Brain microvascular endothelial cell (primary cell): ENCODE measurements at regions not wholly inside any gene's neighbourhood (a gene's known extent, or its start where the extent isn't known, plus 50 kb on each side); places are given as distances from the start of the nearest gene placed in this dataset.

Experiments
- DNase-seq: peaks from one replicate; pipeline ENCODE4 v3.0.0-alpha.2; 2020
- H3K27ac ChIP-seq: fragments of 250-450 bp; sonication (Bioruptor Pico); 2 replicates; pipeline ENCODE4 v1.5.1; 2020; ENCODE audit warnings: mild to moderate bottlenecking, moderate library complexity
- H3K27me3 ChIP-seq: fragments of 250-450 bp; sonication (Bioruptor Pico); replicated peaks from 2 replicates; pipeline ENCODE4 v1.5.1; 2020; ENCODE audit warnings: mild to moderate bottlenecking
- H3K36me3 ChIP-seq: fragments of 250-450 bp; sonication (Bioruptor Pico); replicated peaks from 2 replicates; pipeline ENCODE4 v1.5.1; 2020; ENCODE audit warnings: mild to moderate bottlenecking
- H3K4me3 ChIP-seq: 2 replicates; pipeline ENCODE4 v1.5.1; 2011; ENCODE audit warnings: low read depth, mild to moderate bottlenecking, control low read depth, low read length, moderate library complexity
- CTCF ChIP-seq: IDR thresholded peaks from 2 replicates; pipeline ENCODE4 v1.5.1; 2011; ENCODE audit warnings: low read depth, mild to moderate bottlenecking, moderate library complexity, low read length, control low read depth, inconsistent platforms; ENCODE audit errors: missing control alignments
- in situ Hi-C: cut with HindIII; loops from 2 replicates; pipeline ENCODE4 v1.10.0; 2017; ENCODE audit warnings: low sequenced_read_pairs, low pct_ligation_motif_present

- no peaks in the 10 kb centered on the region for H3K36me3 ChIP-seq
- in situ Hi-C loops, result no loop called here
- no peak overlapping the region for H3K27ac ChIP-seq
- H3K27me3 ChIP-seq, result no peaks in the 10 kb centered on the region
- no peak for TF ChIP-seq CTCF
- no peak for DNase-seq
- H3K4me3 ChIP-seq, result no peak overlapping the region
Observed at GRCh38 chr14:98296895-98297294, 975.1 kb downstream of the BCL11B start.

DNA sequence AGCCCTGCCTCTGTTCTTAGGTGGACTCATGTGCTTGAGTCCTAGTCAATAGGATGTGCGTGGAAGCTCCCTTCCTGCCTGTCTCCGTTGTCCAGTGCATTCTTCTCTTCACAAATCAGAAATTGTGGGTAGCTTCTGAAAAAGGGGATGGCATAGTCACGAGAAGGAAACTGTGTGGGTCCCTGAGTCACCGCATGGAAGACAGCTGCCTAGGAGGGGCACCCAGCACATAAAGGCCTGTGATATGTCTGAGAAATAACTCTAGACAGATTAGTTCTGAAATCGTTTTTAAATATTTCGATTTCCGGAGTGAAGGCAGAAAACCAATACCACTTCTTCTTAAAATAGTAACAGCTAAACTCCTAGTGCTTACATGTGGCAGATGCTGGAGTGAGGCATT, 974.4 kb downstream of the BCL11B start:
- in situ Hi-C loops, result no loop called here
- Histone ChIP-seq H3K27ac (no peak overlapping the region), H3K27me3 (no peaks in the 10 kb centered on the region), H3K36me3 (no peaks in the 10 kb centered on the region), H3K4me3 (no peak overlapping the region)
- no peak for DNase-seq
- TF ChIP-seq CTCF, result no peak

DNA sequence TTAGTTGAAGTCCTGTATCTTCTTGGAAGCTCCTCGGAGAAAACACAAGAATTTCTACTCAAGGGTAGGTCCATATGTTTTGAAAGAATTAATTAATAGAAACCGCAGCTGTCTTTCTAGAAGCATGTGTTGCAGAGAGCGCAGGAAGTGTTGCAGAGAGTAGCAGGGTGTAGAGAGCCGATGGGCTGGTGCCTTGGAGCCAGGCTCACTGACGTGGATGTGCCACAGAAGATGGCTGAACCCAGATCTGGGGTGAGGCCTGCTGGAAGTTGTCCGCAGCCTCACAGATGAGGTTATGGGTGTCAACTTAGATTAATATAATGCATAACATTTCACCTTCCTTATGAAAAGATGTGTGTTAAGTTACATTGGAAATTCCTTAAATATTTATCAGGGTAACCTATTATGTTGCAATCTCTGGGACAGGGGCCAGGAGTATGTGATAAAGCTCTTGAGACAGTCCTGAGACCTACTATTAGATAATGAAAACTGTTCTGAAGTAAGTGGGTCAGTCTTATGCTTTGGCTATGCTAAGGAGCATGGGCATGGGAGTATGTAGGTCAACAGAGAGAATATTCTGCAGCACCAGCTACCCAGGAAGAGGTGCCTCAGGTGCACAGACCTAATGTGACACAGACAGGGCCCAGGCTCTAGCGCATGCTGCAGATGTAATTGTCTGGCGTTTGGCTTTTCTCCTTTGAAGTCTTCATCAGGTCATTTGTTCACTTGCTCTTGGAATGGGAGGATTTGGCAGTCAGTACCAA, 973.3 kb downstream of the BCL11B start:
- in situ Hi-C loops, result no loop called here
- no peak for TF ChIP-seq CTCF

GRCh38 chr14:98301681-98302080, 970.3 kb downstream of the BCL11B start:
- Histone ChIP-seq H3K4me3 (no peak overlapping the region), H3K27me3 (no peaks in the 10 kb centered on the region), H3K36me3 (no peaks in the 10 kb centered on the region), H3K27ac (no peak overlapping the region)
- no peak for DNase-seq
- no peak for TF ChIP-seq CTCF
- in situ Hi-C loops, result no loop called here

More for the DNA sequence above, 973.3 kb downstream of the BCL11B start:
- Histone ChIP-seq H3K27ac (no peak overlapping the region), H3K36me3 (no peaks in the 10 kb centered on the region), H3K4me3 (no peak overlapping the region), H3K27me3 (no peaks in the 10 kb centered on the region)
- no peak for DNase-seq

- H3K27ac ChIP-seq, result no peak overlapping the region
- H3K36me3 ChIP-seq, result no peaks in the 10 kb centered on the region
- in situ Hi-C loops, result no loop called here
- no peak overlapping the region for H3K4me3 ChIP-seq
- TF ChIP-seq CTCF, result no peak
- H3K27me3 ChIP-seq, result no peaks in the 10 kb centered on the region
- DNase-seq, result no peak
Observed at GRCh38 chr14:98304574-98304973, 967.4 kb downstream of the BCL11B start.

DNA sequence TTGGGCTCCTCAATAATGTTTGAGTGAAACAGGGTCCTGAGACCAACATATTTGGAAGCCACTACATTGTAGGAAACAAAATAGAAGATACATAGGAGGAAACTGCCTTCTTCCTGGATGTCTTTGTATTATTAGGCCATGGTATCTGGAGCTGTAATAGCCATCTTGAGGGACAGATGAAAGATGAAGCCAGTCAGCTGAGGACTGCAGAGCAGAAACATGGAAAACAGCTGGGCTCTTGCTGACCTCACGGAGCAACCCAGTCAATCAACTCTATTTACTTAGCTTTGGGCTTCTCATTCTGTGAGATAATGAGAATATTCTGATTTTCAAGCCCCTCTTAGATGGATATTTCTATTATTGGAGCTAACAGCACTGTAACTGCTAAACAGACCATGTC, 962.4 kb downstream of the BCL11B start:
- Histone ChIP-seq H3K36me3 (no peaks in the 10 kb centered on the region), H3K27me3 (no peaks in the 10 kb centered on the region), H3K4me3 (no peak overlapping the region), H3K27ac (no peak overlapping the region)
- in situ Hi-C loops, result no loop called here
- no peak for TF ChIP-seq CTCF
- DNase-seq, result no peak
